HCT116 (cell line): ENCODE measurements at regions not wholly inside any gene's neighbourhood (a gene's known extent, or its start where the extent isn't known, plus 50 kb on each side); places are given as distances from the start of the nearest gene placed in this dataset.

ENCODE experiments used
- ATAC-seq: fragments of 200-7000 bp; cut with Tn5 transposase; 2 replicates; pipeline ENCODE4 v1.9.1; 2020; ENCODE audit warnings: mild to moderate bottlenecking, moderate library complexity
- BruUV-seq: library from RNA; stranded (reverse); fragments of 400-500 nt; replicated peaks from 2 replicates; lab custom pipeline; 2021; lab: Mats Ljungman, UMichigan
- CTCF ChIA-PET: fragments of 300-600 bp; sonication (Branson Sonifier 250); formaldehyde crosslinking; loops from one replicate; lab custom pipeline; 2021; ENCODE audit warnings: antibody characterized with exemption; lab: Charles Lee
- POLR2A ChIA-PET: fragments of 300-600, 350-600 bp; sonication (Branson Sonifier 250); formaldehyde crosslinking; loops from one replicate; lab custom pipeline; 2021; ENCODE audit warnings: antibody characterized with exemption; lab: Charles Lee
- RAD21 ChIA-PET, 2 experiments: fragments of 300-600 bp; sonication (Branson Sonifier 250); formaldehyde crosslinking; loops; one replicate each; lab custom pipeline; 2023; ENCODE audit warnings: low total read pairs in 2 of 2; ENCODE audit not compliant: uncharacterized antibody in 2 of 2, unreplicated experiment in 2 of 2, low non-redundant PET in 1 of 2; lab: Charles Lee
- DNase-seq: peaks from one replicate; pipeline ENCODE4 v3.0.0-alpha.2; 2010; ENCODE audit warnings: low read depth, low spot score
- H2AFZ ChIP-seq: fragments of 200-600 bp; shearing (Covaris generic), sonication (generic); 2 replicates; pipeline ENCODE4 v1.6.1; 2017; ENCODE audit warnings: low read depth, mixed run types, mixed read lengths, antibody characterized with exemption, low read length; ENCODE audit not compliant: poor library complexity, severe bottlenecking
- H3K27ac ChIP-seq: 2 replicates; pipeline ENCODE4 v1.5.1; 2012; ENCODE audit warnings: low read depth, low read length
- H3K27me3 ChIP-seq: fragments of 200-600 bp; sonication (generic); 2 replicates; pipeline ENCODE4 v1.6.1; 2016; ENCODE audit warnings: mixed run types, low read length, mixed read lengths; ENCODE audit not compliant: insufficient read depth
- H3K36me3 ChIP-seq, 2 experiments: fragments of 200-500 bp in 1 of 2; fragments of 200-600 bp in 1 of 2; sonication (Bioruptor generic) in 1 of 2; sonication (generic) in 1 of 2; 2 replicates each; pipeline versions ENCODE4 v1.5.1 to v1.6.1; 2014 to 2016; ENCODE audit warnings: low read length in 2 of 2, inconsistent platforms in 1 of 2, mixed read lengths in 1 of 2, mixed run types in 1 of 2; ENCODE audit not compliant: insufficient read depth in 2 of 2, control insufficient read depth in 1 of 2
- H3K4me1 ChIP-seq, 2 experiments: fragments of 200-600 bp in 1 of 2; sonication (generic) in 1 of 2; 2 replicates each; pipeline versions ENCODE4 v1.5.1 to v1.6.1; 2012 to 2017; ENCODE audit warnings: low read length in 2 of 2, inconsistent platforms in 1 of 2, mild to moderate bottlenecking in 1 of 2, mixed read lengths in 1 of 2, mixed run types in 1 of 2, moderate library complexity in 1 of 2; ENCODE audit not compliant: insufficient read depth in 2 of 2, control insufficient read depth in 1 of 2
- H3K4me2 ChIP-seq: fragments of 200-600 bp; sonication (generic); 2 replicates; pipeline ENCODE4 v1.6.1; 2017; ENCODE audit warnings: mixed run types, low read length, mixed read lengths
- H3K4me3 ChIP-seq, 2 experiments: fragments of 200-600 bp in 1 of 2; sonication (generic) in 1 of 2; replicated peaks in 1 of 2; 2 replicates each; pipeline ENCODE4 v1.5.1; 2011 to 2016; ENCODE audit warnings: low read length in 2 of 2, control low read depth in 1 of 2, low read depth in 1 of 2, mild to moderate bottlenecking in 1 of 2, mixed read lengths in 1 of 2, mixed run types in 1 of 2
- H3K79me2 ChIP-seq: fragments of 200-600 bp; sonication (generic); 2 replicates; pipeline ENCODE4 v1.6.1; 2017; ENCODE audit warnings: mild to moderate bottlenecking, mixed run types, low read length, moderate library complexity, mixed read lengths; ENCODE audit not compliant: insufficient read depth
- H3K9ac ChIP-seq: fragments of 200-600 bp; sonication (generic); 2 replicates; pipeline ENCODE4 v1.6.1; 2016; ENCODE audit warnings: low read length, mixed read lengths
- H3K9me2 ChIP-seq: fragments of 200-600 bp; sonication (generic), shearing (Covaris generic); 2 replicates; pipeline ENCODE4 v1.6.1; 2017; ENCODE audit warnings: mixed run types, mild to moderate bottlenecking, moderate library complexity; ENCODE audit not compliant: insufficient read depth
- H3K9me3 ChIP-seq, 2 experiments: fragments of 200-500 bp in 1 of 2; fragments of 200-600 bp in 1 of 2; sonication (Bioruptor generic) in 1 of 2; sonication (generic) in 1 of 2; 2 replicates each; pipeline ENCODE4 v1.6.1; 2014 to 2017; ENCODE audit warnings: low read length in 2 of 2, mixed read lengths in 2 of 2, inconsistent platforms in 1 of 2, low read depth in 1 of 2, mild to moderate bottlenecking in 1 of 2, mixed run types in 1 of 2, moderate library complexity in 1 of 2; ENCODE audit not compliant: control insufficient read depth in 1 of 2, insufficient read depth in 1 of 2
- H4K20me1 ChIP-seq: fragments of 200-600 bp; sonication (generic), shearing (Covaris generic); 2 replicates; pipeline ENCODE4 v1.6.1; 2017; ENCODE audit warnings: mixed run types, mild to moderate bottlenecking, moderate library complexity; ENCODE audit not compliant: insufficient read depth
- CBX3 ChIP-seq: IDR thresholded peaks from 2 replicates; pipeline ENCODE4 v1.6.1; 2012; ENCODE audit warnings: low read depth
- CEBPB ChIP-seq: IDR thresholded peaks from 2 replicates; pipeline ENCODE4 v1.6.1; 2012; ENCODE audit warnings: low read depth
- EGR1 ChIP-seq: IDR thresholded peaks from 2 replicates; pipeline ENCODE4 v1.6.1; 2012; ENCODE audit warnings: low read depth
- EZH2 ChIP-seq: fragments of 200-600 bp; sonication (generic); IDR thresholded peaks from 2 replicates; pipeline ENCODE4 v1.6.1; 2017; ENCODE audit warnings: antibody characterized with exemption, mixed run types
- FOSL1 ChIP-seq: IDR thresholded peaks from 2 replicates; pipeline ENCODE4 v1.6.1; 2012; ENCODE audit warnings: low read depth
- JUND ChIP-seq: IDR thresholded peaks from 2 replicates; pipeline ENCODE4 v1.6.1; 2012
- POLR2A ChIP-seq: IDR thresholded peaks from 2 replicates; pipeline ENCODE4 v1.7.0; 2011; ENCODE audit warnings: borderline replicate concordance; ENCODE audit not compliant: insufficient read depth, insufficient read length; ENCODE audit errors: extremely low read depth
- POLR2AphosphoS5 ChIP-seq: IDR thresholded peaks from 2 replicates; pipeline ENCODE4 v1.6.1; 2011; ENCODE audit warnings: mild to moderate bottlenecking, low read depth, low read length, moderate library complexity
- RAD21 ChIP-seq: IDR thresholded peaks from 2 replicates; pipeline ENCODE4 v1.6.1; 2012; ENCODE audit warnings: low read depth, mild to moderate bottlenecking
- TCF7L2 ChIP-seq: IDR thresholded peaks from 2 replicates; pipeline ENCODE4 v1.7.0; 2011; ENCODE audit warnings: borderline replicate concordance, inconsistent platforms; ENCODE audit not compliant: insufficient read depth, insufficient read length; ENCODE audit errors: extremely low read depth
- YY1 ChIP-seq: IDR thresholded peaks from 2 replicates; pipeline ENCODE4 v1.6.1; 2011; ENCODE audit warnings: low read length, low read depth, moderate library complexity, mild to moderate bottlenecking; ENCODE audit not compliant: insufficient replicate concordance; ENCODE audit errors: extremely low read depth
- ZFX ChIP-seq: fragments of 450-650 bp; IDR thresholded peaks from 2 replicates; pipeline ENCODE4 v1.6.1; 2017
- ZNF274 ChIP-seq: fragments of 200-500 bp; sonication (Bioruptor generic); IDR thresholded peaks from 2 replicates; pipeline ENCODE4 v1.6.1; 2014; ENCODE audit warnings: mild to moderate bottlenecking, low read depth, low read length, inconsistent platforms
- intact Hi-C: fragments of 100-400 bp; cut with micrococcal nuclease; formaldehyde crosslinking; loops from 2 replicates; pipeline ENCODE4 v1.10.0; 2022
- TF ChIP-seq, protein P1 (sequence below): IDR thresholded peaks from 2 replicates; pipeline ENCODE4 v1.6.1; 2012; ENCODE audit warnings: low read depth
- TF ChIP-seq, protein P2 (sequence below): IDR thresholded peaks from 2 replicates; pipeline ENCODE4 v1.6.1; 2012
- TF ChIP-seq, protein P3 (sequence below): IDR thresholded peaks from 2 replicates; pipeline ENCODE4 v1.6.1; 2011; ENCODE audit warnings: mild to moderate bottlenecking, low read length, moderate library complexity; ENCODE audit not compliant: insufficient replicate concordance; ENCODE audit errors: extremely low read depth
- TF ChIP-seq, protein P4 (sequence below): IDR thresholded peaks from 2 replicates; pipeline ENCODE4 v1.6.1; 2012

DNA sequence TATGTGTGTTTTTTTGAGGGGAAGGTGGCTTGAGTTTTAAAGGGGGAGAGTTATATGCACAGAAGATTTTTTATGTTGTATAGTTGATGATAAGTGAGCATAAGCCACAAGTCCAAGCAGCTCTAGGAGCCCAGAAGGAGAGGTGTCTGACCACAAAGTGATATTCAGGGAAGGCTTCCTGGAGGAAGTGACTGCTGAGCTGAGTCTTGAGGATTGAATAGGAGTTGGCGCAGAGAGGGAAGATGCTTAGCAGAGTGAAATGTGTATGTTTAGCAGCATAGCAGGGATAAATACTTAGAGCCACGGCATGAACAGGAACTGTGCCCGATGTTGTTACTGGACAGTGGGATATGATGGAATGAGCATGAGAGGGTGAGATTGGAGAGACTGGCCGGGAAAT, 255.1 kb upstream of the KCNG1 start:
- no peak overlapping the region for H3K4me3 ChIP-seq
- H3K79me2 ChIP-seq: no peaks in the 10 kb centered on the region
- H3K4me1 ChIP-seq: no peaks in the 10 kb centered on the region
- no peaks in the 10 kb centered on the region for H3K9me2 ChIP-seq
- no TSS peak for BruUV-seq
- H3K4me2 ChIP-seq: no peak overlapping the region
- no peak overlapping the region for H2AFZ ChIP-seq
- DNase-seq (no peak), ATAC-seq (no peak)
- ChIA-PET POLR2A (no interaction called here), CTCF (no interaction called here), RAD21 (no interaction called here)
- no peak overlapping the region for H3K27ac ChIP-seq
- no peaks in the 10 kb centered on the region for H3K36me3 ChIP-seq
- intact Hi-C loops: no loop called here
- H4K20me1 ChIP-seq: no peaks in the 10 kb centered on the region
- no peak overlapping the region for H3K9ac ChIP-seq
- H3K9me3 ChIP-seq: no peaks in the 10 kb centered on the region
- peaks cover 30% of the 10 kb centered on the region; the same call in 1 of the 2 replicates for H3K27me3 ChIP-seq
- TF ChIP-seq POLR2A: no peak
- TF ChIP-seq, all 23 proteins: peak for 0

DNA sequence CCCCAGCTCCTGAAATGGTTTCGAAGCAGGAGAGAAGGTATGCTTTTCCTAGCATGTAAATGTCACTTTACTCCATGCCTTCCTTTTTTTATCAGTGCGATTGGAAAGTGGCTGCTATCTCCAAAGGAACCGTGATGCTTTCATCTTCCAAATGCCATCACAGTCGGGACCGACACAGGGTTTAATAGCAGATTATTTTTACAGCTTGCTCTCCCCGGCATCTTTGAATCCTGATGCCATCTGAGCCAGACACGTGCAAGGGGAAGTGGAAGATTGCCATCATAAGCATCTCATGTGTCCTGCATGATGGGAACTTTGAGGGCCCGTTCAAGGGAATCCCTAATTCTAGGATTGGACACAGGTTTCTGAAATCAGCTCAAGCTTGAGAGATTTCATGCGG, 253.4 kb upstream of the KCNG1 start:
- ChIA-PET POLR2A (interaction anchor here (1.2 kb wide), 1 partner anchor 252 kb away, joined by 5 read pairs; no protein-coding TSS in a partner anchor), CTCF (no interaction called here), RAD21 (no interaction called here)
- H3K27ac ChIP-seq: no peak overlapping the region
- no peaks in the 10 kb centered on the region for H3K9me3 ChIP-seq
- no peak overlapping the region for H3K4me2 ChIP-seq
- no peak overlapping the region for H3K9ac ChIP-seq
- ATAC-seq (no peak), DNase-seq (no peak)
- no peak overlapping the region for H3K4me3 ChIP-seq
- H3K4me1 ChIP-seq: no peaks in the 10 kb centered on the region
- H2AFZ ChIP-seq: no peak overlapping the region
- no peaks in the 10 kb centered on the region for H3K79me2 ChIP-seq
- H3K9me2 ChIP-seq: no peaks in the 10 kb centered on the region
- H3K36me3 ChIP-seq: no peaks in the 10 kb centered on the region
- peaks cover 30% of the 10 kb centered on the region; the same call in 1 of the 2 replicates for H3K27me3 ChIP-seq
- intact Hi-C loops: no loop called here
- no TSS peak for BruUV-seq
- no peaks in the 10 kb centered on the region for H4K20me1 ChIP-seq
- TF ChIP-seq YY1 (no peak), RAD21 (no peak), CEBPB (no peak), CBX3 (no peak), JUND (no peak), POLR2A (no peak), FOSL1 (no peak), ZNF274 (no peak), EZH2 (no peak), EGR1 (no peak), ZFX (no peak), POLR2AphosphoS5 (no peak), TCF7L2 (no peak)
- TF ChIP-seq, protein P1, sequence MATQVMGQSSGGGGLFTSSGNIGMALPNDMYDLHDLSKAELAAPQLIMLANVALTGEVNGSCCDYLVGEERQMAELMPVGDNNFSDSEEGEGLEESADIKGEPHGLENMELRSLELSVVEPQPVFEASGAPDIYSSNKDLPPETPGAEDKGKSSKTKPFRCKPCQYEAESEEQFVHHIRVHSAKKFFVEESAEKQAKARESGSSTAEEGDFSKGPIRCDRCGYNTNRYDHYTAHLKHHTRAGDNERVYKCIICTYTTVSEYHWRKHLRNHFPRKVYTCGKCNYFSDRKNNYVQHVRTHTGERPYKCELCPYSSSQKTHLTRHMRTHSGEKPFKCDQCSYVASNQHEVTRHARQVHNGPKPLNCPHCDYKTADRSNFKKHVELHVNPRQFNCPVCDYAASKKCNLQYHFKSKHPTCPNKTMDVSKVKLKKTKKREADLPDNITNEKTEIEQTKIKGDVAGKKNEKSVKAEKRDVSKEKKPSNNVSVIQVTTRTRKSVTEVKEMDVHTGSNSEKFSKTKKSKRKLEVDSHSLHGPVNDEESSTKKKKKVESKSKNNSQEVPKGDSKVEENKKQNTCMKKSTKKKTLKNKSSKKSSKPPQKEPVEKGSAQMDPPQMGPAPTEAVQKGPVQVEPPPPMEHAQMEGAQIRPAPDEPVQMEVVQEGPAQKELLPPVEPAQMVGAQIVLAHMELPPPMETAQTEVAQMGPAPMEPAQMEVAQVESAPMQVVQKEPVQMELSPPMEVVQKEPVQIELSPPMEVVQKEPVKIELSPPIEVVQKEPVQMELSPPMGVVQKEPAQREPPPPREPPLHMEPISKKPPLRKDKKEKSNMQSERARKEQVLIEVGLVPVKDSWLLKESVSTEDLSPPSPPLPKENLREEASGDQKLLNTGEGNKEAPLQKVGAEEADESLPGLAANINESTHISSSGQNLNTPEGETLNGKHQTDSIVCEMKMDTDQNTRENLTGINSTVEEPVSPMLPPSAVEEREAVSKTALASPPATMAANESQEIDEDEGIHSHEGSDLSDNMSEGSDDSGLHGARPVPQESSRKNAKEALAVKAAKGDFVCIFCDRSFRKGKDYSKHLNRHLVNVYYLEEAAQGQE: no peak
- TF ChIP-seq, protein P2, sequence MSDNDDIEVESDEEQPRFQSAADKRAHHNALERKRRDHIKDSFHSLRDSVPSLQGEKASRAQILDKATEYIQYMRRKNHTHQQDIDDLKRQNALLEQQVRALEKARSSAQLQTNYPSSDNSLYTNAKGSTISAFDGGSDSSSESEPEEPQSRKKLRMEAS: no peak
- TF ChIP-seq, protein P3, sequence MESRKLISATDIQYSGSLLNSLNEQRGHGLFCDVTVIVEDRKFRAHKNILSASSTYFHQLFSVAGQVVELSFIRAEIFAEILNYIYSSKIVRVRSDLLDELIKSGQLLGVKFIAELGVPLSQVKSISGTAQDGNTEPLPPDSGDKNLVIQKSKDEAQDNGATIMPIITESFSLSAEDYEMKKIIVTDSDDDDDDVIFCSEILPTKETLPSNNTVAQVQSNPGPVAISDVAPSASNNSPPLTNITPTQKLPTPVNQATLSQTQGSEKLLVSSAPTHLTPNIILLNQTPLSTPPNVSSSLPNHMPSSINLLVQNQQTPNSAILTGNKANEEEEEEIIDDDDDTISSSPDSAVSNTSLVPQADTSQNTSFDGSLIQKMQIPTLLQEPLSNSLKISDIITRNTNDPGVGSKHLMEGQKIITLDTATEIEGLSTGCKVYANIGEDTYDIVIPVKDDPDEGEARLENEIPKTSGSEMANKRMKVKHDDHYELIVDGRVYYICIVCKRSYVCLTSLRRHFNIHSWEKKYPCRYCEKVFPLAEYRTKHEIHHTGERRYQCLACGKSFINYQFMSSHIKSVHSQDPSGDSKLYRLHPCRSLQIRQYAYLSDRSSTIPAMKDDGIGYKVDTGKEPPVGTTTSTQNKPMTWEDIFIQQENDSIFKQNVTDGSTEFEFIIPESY: no peak
- TF ChIP-seq, protein P4, sequence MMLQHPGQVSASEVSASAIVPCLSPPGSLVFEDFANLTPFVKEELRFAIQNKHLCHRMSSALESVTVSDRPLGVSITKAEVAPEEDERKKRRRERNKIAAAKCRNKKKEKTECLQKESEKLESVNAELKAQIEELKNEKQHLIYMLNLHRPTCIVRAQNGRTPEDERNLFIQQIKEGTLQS: no peak
